HEK293 (cell line): ENCODE measurements at regions not wholly inside any gene's neighbourhood (a gene's known extent, or its start where the extent isn't known, plus 50 kb on each side); places are given as distances from the start of the nearest gene placed in this dataset.

Source experiments
- CTCF ChIA-PET: fragments of 350-600 bp; formaldehyde crosslinking; extraction: SDS; loops from one replicate; lab custom pipeline; 2021; ENCODE audit warnings: antibody characterized with exemption; lab: Yijun Ruan, JAX
- POLR2A ChIA-PET: fragments of 300-600 bp; formaldehyde crosslinking; extraction: SDS; loops from one replicate; lab custom pipeline; 2020; ENCODE audit warnings: antibody characterized with exemption, inconsistent platforms; lab: Yijun Ruan, JAX
- H3K27ac ChIP-seq: fragments of 200-500 bp; sonication (Bioruptor generic); 2 replicates; pipeline ENCODE4 v1.5.1; 2014; ENCODE audit warnings: low read depth, low read length, control low read depth, inconsistent platforms; ENCODE audit errors: extremely low read depth
- H3K36me3 ChIP-seq, 2 experiments: fragments of 200-500 bp in 1 of 2; sonication (Bioruptor generic) in 1 of 2; 1 replicate in 1 of 2; 2 replicates in 1 of 2; pipeline ENCODE4 v1.5.1; 2014 to 2017; ENCODE audit warnings: inconsistent platforms in 2 of 2, low read length in 2 of 2; ENCODE audit not compliant: control insufficient read depth in 2 of 2, insufficient read depth in 1 of 2
- H3K4me1 ChIP-seq: fragments of 200-500 bp; sonication (Bioruptor generic); 2 replicates; pipeline ENCODE4 v1.5.1; 2014; ENCODE audit warnings: mild to moderate bottlenecking, low read length, inconsistent platforms; ENCODE audit not compliant: control insufficient read depth, insufficient read depth
- H3K4me3 ChIP-seq: 2 replicates; pipeline ENCODE4 v1.5.1; 2011; ENCODE audit warnings: low read depth, mild to moderate bottlenecking, control low read depth, low read length, moderate library complexity
- H3K9me3 ChIP-seq: fragments of 200-500 bp; sonication (Bioruptor generic); 2 replicates; pipeline ENCODE4 v1.5.1; 2014; ENCODE audit warnings: low read depth, low read length, inconsistent platforms; ENCODE audit not compliant: control insufficient read depth, insufficient read depth
- EGR2 ChIP-seq: fragments of 450-650 bp; formaldehyde crosslinking; IDR thresholded peaks from 2 replicates; pipeline ENCODE4 v1.5.1; 2016; ENCODE audit warnings: low read depth, missing biosample characterization, missing genetic modification characterization
- FEZF1 ChIP-seq: fragments of 450-650 bp; formaldehyde crosslinking; IDR thresholded peaks from 2 replicates; pipeline ENCODE4 v1.5.1; 2016; ENCODE audit warnings: missing biosample characterization, missing genetic modification characterization
- KLF1 ChIP-seq: fragments of 450-650 bp; formaldehyde crosslinking; IDR thresholded peaks from 2 replicates; pipeline ENCODE4 v1.5.1; 2016; ENCODE audit warnings: missing biosample characterization, missing genetic modification characterization
- MZF1 ChIP-seq: fragments of 450-650 bp; formaldehyde crosslinking; IDR thresholded peaks from 2 replicates; pipeline ENCODE4 v1.5.1; 2017; ENCODE audit warnings: missing biosample characterization, missing genetic modification characterization, borderline replicate concordance
- OVOL3 ChIP-seq: fragments of 450-650 bp; formaldehyde crosslinking; IDR thresholded peaks from 2 replicates; pipeline ENCODE4 v1.5.1; 2016; ENCODE audit warnings: missing biosample characterization, missing genetic modification characterization
- SETDB1 ChIP-seq: IDR thresholded peaks from one replicate; pipeline ENCODE4 v1.6.1; 2017; ENCODE audit warnings: mild to moderate bottlenecking, low read length, moderate library complexity, mixed read lengths; ENCODE audit not compliant: insufficient read length
- ZBTB44 ChIP-seq: fragments of 450-650 bp; IDR thresholded peaks from 2 replicates; pipeline ENCODE4 v1.5.1; 2018; ENCODE audit warnings: missing biosample characterization, mild to moderate bottlenecking, missing genetic modification characterization
- ZFHX2 ChIP-seq: fragments of 450-650 bp; formaldehyde crosslinking; conservative IDR thresholded peaks from 2 replicates; pipeline ENCODE4 v1.5.1; 2016; ENCODE audit warnings: missing biosample characterization, missing genetic modification characterization
- ZNF10 ChIP-seq: fragments of 450-650 bp; formaldehyde crosslinking; IDR thresholded peaks from 2 replicates; pipeline ENCODE4 v1.5.1; 2017; ENCODE audit warnings: missing biosample characterization, missing genetic modification characterization
- ZNF19 ChIP-seq: fragments of 450-650 bp; formaldehyde crosslinking; IDR thresholded peaks from 2 replicates; pipeline ENCODE4; 2016; ENCODE audit warnings: missing biosample characterization, missing genetic modification characterization, low read depth
- ZNF211 ChIP-seq: fragments of 450-650 bp; formaldehyde crosslinking; IDR thresholded peaks from 2 replicates; pipeline ENCODE4 v1.5.1; 2016; ENCODE audit warnings: low read depth, missing biosample characterization, missing genetic modification characterization
- ZNF280D ChIP-seq: fragments of 450-650 bp; formaldehyde crosslinking; IDR thresholded peaks from 2 replicates; pipeline ENCODE4 v1.5.1; 2016; ENCODE audit warnings: missing biosample characterization, missing genetic modification characterization
- ZNF302 ChIP-seq: fragments of 450-650 bp; formaldehyde crosslinking; IDR thresholded peaks from 2 replicates; pipeline ENCODE4 v1.5.1; 2016; ENCODE audit warnings: missing biosample characterization, missing genetic modification characterization, low read depth
- ZNF514 ChIP-seq: fragments of 450-650 bp; formaldehyde crosslinking; IDR thresholded peaks from 2 replicates; pipeline ENCODE4 v1.5.1; 2016; ENCODE audit warnings: missing biosample characterization, missing genetic modification characterization
- ZNF621 ChIP-seq: fragments of 450-650 bp; formaldehyde crosslinking; IDR thresholded peaks from 2 replicates; pipeline ENCODE4 v1.5.1; 2017; ENCODE audit warnings: missing biosample characterization, missing genetic modification characterization
- ZNF701 ChIP-seq: fragments of 450-650 bp; formaldehyde crosslinking; IDR thresholded peaks from 2 replicates; pipeline ENCODE4 v1.5.1; 2016; ENCODE audit warnings: missing biosample characterization, missing genetic modification characterization
- ZNF837 ChIP-seq: fragments of 450-650 bp; formaldehyde crosslinking; IDR thresholded peaks from 2 replicates; pipeline ENCODE4 v1.5.1; 2016; ENCODE audit warnings: missing biosample characterization, missing genetic modification characterization
- ZNF843 ChIP-seq: fragments of 450-650 bp; formaldehyde crosslinking; IDR thresholded peaks from 2 replicates; pipeline ENCODE4 v1.5.1; 2016; ENCODE audit warnings: missing biosample characterization, missing genetic modification characterization
- TF ChIP-seq, protein P1 (sequence below): fragments of 450-650 bp; formaldehyde crosslinking; optimal IDR thresholded peaks from 2 replicates; pipeline ENCODE3; 2016; ENCODE audit warnings: missing biosample characterization, mild to moderate bottlenecking, missing genetic modification characterization
- TF ChIP-seq, protein P2 (sequence below): fragments of 450-650 bp; formaldehyde crosslinking; IDR thresholded peaks from 2 replicates; pipeline ENCODE4 v1.5.1; 2016; ENCODE audit warnings: missing biosample characterization, missing genetic modification characterization
- TF ChIP-seq, protein P3 (sequence below): sonication (generic); formaldehyde crosslinking; IDR thresholded peaks from 2 replicates; pipeline ENCODE4 v1.8.1; 2022; ENCODE audit warnings: mild to moderate bottlenecking, moderate library complexity, missing genetic modification reagents
- TF ChIP-seq, protein P4 (sequence below): fragments of 450-650 bp; formaldehyde crosslinking; IDR thresholded peaks from 2 replicates; pipeline ENCODE4; 2016; ENCODE audit warnings: missing biosample characterization, missing genetic modification characterization

DNA sequence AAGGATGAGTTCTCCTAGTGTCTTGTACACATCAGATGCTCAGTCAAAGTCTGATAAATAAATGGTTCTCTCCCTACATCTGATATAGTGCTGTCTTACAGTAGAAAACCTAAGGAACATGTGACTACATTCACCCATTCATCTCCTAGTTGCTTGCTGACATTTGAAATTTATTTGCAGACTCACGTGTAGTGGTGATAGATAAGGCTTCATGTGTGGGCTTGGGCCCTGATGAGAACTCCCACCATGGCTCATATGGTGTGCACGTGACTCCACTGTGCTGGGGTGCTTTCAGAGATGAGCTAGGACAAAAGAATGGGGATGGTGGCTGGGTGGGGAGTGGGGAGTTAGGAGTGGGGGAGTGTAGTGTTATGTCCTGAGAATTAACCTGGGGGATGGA is 287.3 kb downstream of the RPS24 start:
- peak; percentile 30; the same call in 1 of the 2 replicates for TF ChIP-seq ZFHX2 (tag by site-specific recombination)
- TF ChIP-seq ZNF701 (tag by site-specific recombination) = no peak
- no peak for TF ChIP-seq ZNF514 (tag by site-specific recombination)
- no peak for TF ChIP-seq SETDB1
- TF ChIP-seq ZNF211 (tag by site-specific recombination) = no peak
- no peak for TF ChIP-seq OVOL3 (tag by site-specific recombination)
- TF ChIP-seq EGR2 = peak; percentile 15; the same call in 1 of the 2 replicates
- no peak for TF ChIP-seq ZNF280D
- TF ChIP-seq, all 188 proteins: peak for 2
- no peaks in the 10 kb centered on the region for H3K4me1 ChIP-seq
- H3K9me3 ChIP-seq = no peaks in the 10 kb centered on the region
- POLR2A ChIA-PET = no interaction called here
- H3K27ac ChIP-seq = no peak overlapping the region
- no peaks in the 10 kb centered on the region for H3K36me3 ChIP-seq
- CTCF ChIA-PET = no interaction called here
- no peak overlapping the region for H3K4me3 ChIP-seq

DNA sequence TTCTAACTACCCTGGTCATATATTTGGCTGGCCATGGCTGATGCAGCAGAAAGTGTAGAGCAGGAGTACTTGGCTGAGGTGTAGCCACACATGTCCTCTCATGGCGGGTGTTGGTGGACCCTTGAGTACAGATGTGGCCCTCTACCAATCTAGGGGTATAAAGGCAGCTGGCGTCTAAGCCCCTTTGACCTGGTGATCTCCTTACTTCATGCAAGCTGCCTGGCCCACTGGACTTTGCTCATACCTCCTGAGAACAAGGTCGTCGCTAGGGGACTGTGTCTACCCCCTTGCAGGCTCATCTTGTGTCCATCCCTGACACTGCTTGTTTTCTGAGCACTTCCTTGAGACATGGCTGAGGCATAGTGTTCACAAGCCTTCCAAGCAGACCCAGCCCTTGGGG is 287.8 kb downstream of the RPS24 start:
- POLR2A ChIA-PET = no interaction called here
- Histone ChIP-seq H3K9me3 (no peaks in the 10 kb centered on the region), H3K27ac (no peak overlapping the region), H3K4me3 (no peak overlapping the region), H3K4me1 (no peaks in the 10 kb centered on the region), H3K36me3 (no peaks in the 10 kb centered on the region)
- TF ChIP-seq ZNF10 (tag by site-specific recombination) = no peak
- TF ChIP-seq ZNF837 (tag by site-specific recombination) = no peak
- TF ChIP-seq, protein P1, sequence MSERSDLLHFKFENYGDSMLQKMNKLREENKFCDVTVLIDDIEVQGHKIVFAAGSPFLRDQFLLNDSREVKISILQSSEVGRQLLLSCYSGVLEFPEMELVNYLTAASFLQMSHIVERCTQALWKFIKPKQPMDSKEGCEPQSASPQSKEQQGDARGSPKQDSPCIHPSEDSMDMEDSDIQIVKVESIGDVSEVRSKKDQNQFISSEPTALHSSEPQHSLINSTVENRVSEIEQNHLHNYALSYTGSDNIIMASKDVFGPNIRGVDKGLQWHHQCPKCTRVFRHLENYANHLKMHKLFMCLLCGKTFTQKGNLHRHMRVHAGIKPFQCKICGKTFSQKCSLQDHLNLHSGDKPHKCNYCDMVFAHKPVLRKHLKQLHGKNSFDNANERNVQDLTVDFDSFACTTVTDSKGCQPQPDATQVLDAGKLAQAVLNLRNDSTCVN = no peak
- no peak for TF ChIP-seq ZNF621 (tag by site-specific recombination)
- no peak for TF ChIP-seq FEZF1
- TF ChIP-seq KLF1 (tag by site-specific recombination) = no peak
- no peak for TF ChIP-seq ZNF843 (tag by site-specific recombination)
- TF ChIP-seq, protein P2, sequence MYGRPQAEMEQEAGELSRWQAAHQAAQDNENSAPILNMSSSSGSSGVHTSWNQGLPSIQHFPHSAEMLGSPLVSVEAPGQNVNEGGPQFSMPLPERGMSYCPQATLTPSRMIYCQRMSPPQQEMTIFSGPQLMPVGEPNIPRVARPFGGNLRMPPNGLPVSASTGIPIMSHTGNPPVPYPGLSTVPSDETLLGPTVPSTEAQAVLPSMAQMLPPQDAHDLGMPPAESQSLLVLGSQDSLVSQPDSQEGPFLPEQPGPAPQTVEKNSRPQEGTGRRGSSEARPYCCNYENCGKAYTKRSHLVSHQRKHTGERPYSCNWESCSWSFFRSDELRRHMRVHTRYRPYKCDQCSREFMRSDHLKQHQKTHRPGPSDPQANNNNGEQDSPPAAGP = no peak
- TF ChIP-seq, protein P3, sequence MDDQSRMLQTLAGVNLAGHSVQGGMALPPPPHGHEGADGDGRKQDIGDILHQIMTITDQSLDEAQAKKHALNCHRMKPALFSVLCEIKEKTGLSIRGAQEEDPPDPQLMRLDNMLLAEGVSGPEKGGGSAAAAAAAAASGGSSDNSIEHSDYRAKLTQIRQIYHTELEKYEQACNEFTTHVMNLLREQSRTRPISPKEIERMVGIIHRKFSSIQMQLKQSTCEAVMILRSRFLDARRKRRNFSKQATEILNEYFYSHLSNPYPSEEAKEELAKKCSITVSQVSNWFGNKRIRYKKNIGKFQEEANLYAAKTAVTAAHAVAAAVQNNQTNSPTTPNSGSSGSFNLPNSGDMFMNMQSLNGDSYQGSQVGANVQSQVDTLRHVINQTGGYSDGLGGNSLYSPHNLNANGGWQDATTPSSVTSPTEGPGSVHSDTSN (CRISPR knock-in tag) = no peak
- CTCF ChIA-PET = no interaction called here

DNA sequence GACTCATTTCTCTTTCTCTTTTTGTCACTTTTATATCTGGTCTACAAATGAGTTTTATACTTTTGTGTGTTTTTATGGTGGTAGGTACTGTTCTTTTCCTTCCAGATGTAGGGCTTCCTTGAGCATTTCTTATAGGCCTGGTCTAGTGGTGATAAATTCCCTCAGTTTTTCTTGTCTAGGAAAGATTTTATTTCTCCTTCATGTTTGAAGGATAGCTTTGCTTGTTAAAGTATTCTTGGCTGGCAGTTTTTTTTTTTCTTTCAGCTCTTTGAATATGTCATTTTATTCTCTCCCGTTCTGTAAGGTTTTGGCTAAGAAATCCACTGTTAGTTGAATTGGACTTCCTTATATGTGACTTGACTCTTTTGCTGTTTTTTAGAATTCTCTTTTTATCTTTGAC is 292.7 kb downstream of the RPS24 start:
- no peak overlapping the region for H3K4me3 ChIP-seq
- no peak overlapping the region for H3K27ac ChIP-seq
- H3K36me3 ChIP-seq = no peaks in the 10 kb centered on the region
- no peaks in the 10 kb centered on the region; the same call in 1 of the 2 replicates for H3K9me3 ChIP-seq
- ChIA-PET CTCF (no interaction called here), POLR2A (no interaction called here)
- H3K4me1 ChIP-seq = no peaks in the 10 kb centered on the region
- TF ChIP-seq ZBTB44 (tag by site-specific recombination) (no peak), ZNF19 (tag by site-specific recombination) (no peak), ZNF302 (tag by site-specific recombination) (no peak), MZF1 (no peak)
- TF ChIP-seq, protein P4, sequence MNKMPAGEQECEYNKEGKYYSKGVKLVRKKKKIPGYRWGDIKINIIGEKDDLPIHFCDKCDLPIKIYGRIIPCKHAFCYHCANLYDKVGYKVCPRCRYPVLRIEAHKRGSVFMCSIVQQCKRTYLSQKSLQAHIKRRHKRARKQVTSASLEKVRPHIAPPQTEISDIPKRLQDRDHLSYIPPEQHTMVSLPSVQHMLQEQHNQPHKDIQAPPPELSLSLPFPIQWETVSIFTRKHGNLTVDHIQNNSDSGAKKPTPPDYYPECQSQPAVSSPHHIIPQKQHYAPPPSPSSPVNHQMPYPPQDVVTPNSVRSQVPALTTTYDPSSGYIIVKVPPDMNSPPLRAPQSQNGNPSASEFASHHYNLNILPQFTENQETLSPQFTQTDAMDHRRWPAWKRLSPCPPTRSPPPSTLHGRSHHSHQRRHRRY (tag by site-specific recombination) = no peak
